Muscle layer of duodenum (tissue), 2 donors: ENCODE measurements at regions not wholly inside any gene's neighbourhood (a gene's known extent, or its start where the extent isn't known, plus 50 kb on each side); places are given as distances from the start of the nearest gene placed in this dataset.
"Not testable (repeated sequence)": the region's sequence is repeated elsewhere in the genome, so short reads cannot be mapped to it uniquely, and the experiment has no call there.

ENCODE experiments used
- H3K27ac ChIP-seq: one replicate; pipeline ENCODE4 v1.7.0; 2013; ENCODE audit warnings: mild to moderate bottlenecking, low read length
- H3K27me3 ChIP-seq: one replicate; pipeline ENCODE4 v1.7.0; 2013; ENCODE audit warnings: low read depth, mild to moderate bottlenecking, control low read depth, low read length
- H3K36me3 ChIP-seq, 2 donors: one replicate each; pipeline ENCODE4 v1.7.0; 2013; ENCODE audit warnings: low read length in 2 of 2, control low read depth in 1 of 2, mild to moderate bottlenecking in 1 of 2; ENCODE audit not compliant: insufficient read depth in 2 of 2, control insufficient read depth in 1 of 2
- H3K4me1 ChIP-seq, 2 donors: one replicate each; pipeline ENCODE4 v1.7.0; 2013; ENCODE audit warnings: low read length in 2 of 2, mild to moderate bottlenecking in 2 of 2, control low read depth in 1 of 2, moderate library complexity in 1 of 2; ENCODE audit not compliant: insufficient read depth in 2 of 2, control insufficient read depth in 1 of 2
- H3K4me3 ChIP-seq, 2 donors: one replicate each; pipeline ENCODE4 v1.7.0; 2013; ENCODE audit warnings: low read length in 2 of 2, low read depth in 1 of 2, mild to moderate bottlenecking in 1 of 2
- H3K9me3 ChIP-seq, 2 donors: one replicate each; pipeline ENCODE4 v1.7.0; 2013; ENCODE audit warnings: low read length in 2 of 2, control low read depth in 1 of 2, mild to moderate bottlenecking in 1 of 2; ENCODE audit not compliant: control insufficient read depth in 1 of 2
- donor health status: healthy.

- Histone ChIP-seq H3K36me3 (no peaks in the 10 kb centered on the region), H3K4me1 (peaks cover 4 to 29% of the 10 kb centered on the region in 2 donors), H3K27ac (no peak overlapping the region), H3K27me3 (no peaks in the 10 kb centered on the region), H3K4me3 (no peak overlapping the region), H3K9me3 (no peaks in the 10 kb centered on the region)
These were observed 158.4 kb upstream of the NRP1 start for GRCh38 chr10:33492701-33493345.

GRCh38 chr10:33489501-33490176 lies 155.2 kb upstream of the NRP1 start:
- Histone ChIP-seq H3K36me3 (no peaks in the 10 kb centered on the region), H3K4me1 (peaks cover 4 to 40% of the 10 kb centered on the region in 2 donors), H3K4me3 (no peak overlapping the region), H3K27ac (no peak overlapping the region), H3K27me3 (no peaks in the 10 kb centered on the region), H3K9me3 (no peaks in the 10 kb centered on the region)

- H3K4me3 ChIP-seq: peak overlapping the region; percentile 29 to 34
- H3K9me3 ChIP-seq: no peaks in the 10 kb centered on the region
- H3K36me3 ChIP-seq: no peaks in the 10 kb centered on the region
- no peak overlapping the region for H3K27ac ChIP-seq
- H3K4me1 ChIP-seq: peaks cover 4 to 45% of the 10 kb centered on the region in 2 donors
- no peaks in the 10 kb centered on the region for H3K27me3 ChIP-seq
These were observed 152.7 kb upstream of the NRP1 start for GRCh38 chr10:33487014-33487776.

- H3K9me3 ChIP-seq: no peaks in the 10 kb centered on the region
- H3K27me3 ChIP-seq: no peaks in the 10 kb centered on the region
- no peak overlapping the region for H3K27ac ChIP-seq
- H3K4me1 ChIP-seq: peaks cover 4 to 41% of the 10 kb centered on the region in 2 donors
- no peak overlapping the region for H3K4me3 ChIP-seq
- H3K36me3 ChIP-seq: no peaks in the 10 kb centered on the region
These were observed 150.8 kb upstream of the NRP1 start for GRCh38 chr10:33485276-33485675.

GRCh38 chr10:33484787-33485186 lies 150.3 kb upstream of the NRP1 start:
- Histone ChIP-seq H3K4me1 (peaks cover 3 to 37% of the 10 kb centered on the region in 2 donors), H3K4me3 (no peak overlapping the region), H3K36me3 (no peaks in the 10 kb centered on the region), H3K27me3 (no peaks in the 10 kb centered on the region), H3K9me3 (no peaks in the 10 kb centered on the region), H3K27ac (no peak overlapping the region)

GRCh38 chr10:33483816-33484190 lies 149.3 kb upstream of the NRP1 start:
- Histone ChIP-seq H3K36me3 (no peaks in the 10 kb centered on the region), H3K4me1 (peaks cover 0 to 37% of the 10 kb centered on the region in 2 donors), H3K27ac (no peak overlapping the region), H3K4me3 (no peak overlapping the region), H3K9me3 (no peaks in the 10 kb centered on the region), H3K27me3 (no peaks in the 10 kb centered on the region)

- Histone ChIP-seq H3K27ac (no peak overlapping the region), H3K36me3 (no peaks in the 10 kb centered on the region), H3K4me1 (peaks cover 0 to 37% of the 10 kb centered on the region in 2 donors), H3K9me3 (no peaks in the 10 kb centered on the region), H3K27me3 (no peaks in the 10 kb centered on the region), H3K4me3 (no peak overlapping the region)
These were observed 148.8 kb upstream of the NRP1 start for GRCh38 chr10:33483124-33483815.

GRCh38 chr10:33482486-33482885 lies 148.0 kb upstream of the NRP1 start:
- Histone ChIP-seq H3K4me3 (no peak overlapping the region), H3K27me3 (no peaks in the 10 kb centered on the region), H3K36me3 (no peaks in the 10 kb centered on the region), H3K4me1 (peaks cover 0 to 37% of the 10 kb centered on the region in 2 donors), H3K27ac (no peak overlapping the region), H3K9me3 (no peaks in the 10 kb centered on the region)

- no peaks in the 10 kb centered on the region for H3K27me3 ChIP-seq
- no peaks in the 10 kb centered on the region for H3K36me3 ChIP-seq
- H3K27ac ChIP-seq: no peak overlapping the region
- H3K4me1 ChIP-seq: peaks cover 0 to 28% of the 10 kb centered on the region in 2 donors
- no peak overlapping the region for H3K4me3 ChIP-seq
- H3K9me3 ChIP-seq: no peaks in the 10 kb centered on the region
These were observed 146.7 kb upstream of the NRP1 start for GRCh38 chr10:33481184-33481583.

- not testable (repeated sequence) for H3K4me3 ChIP-seq, H3K27me3 ChIP-seq, H3K27ac ChIP-seq, H3K9me3 ChIP-seq, H3K36me3 ChIP-seq
- peaks cover 0 to 26% of the 10 kb centered on the region in 2 donors for H3K4me1 ChIP-seq
These were observed 145.9 kb upstream of the NRP1 start for GRCh38 chr10:33480417-33480816.

GRCh38 chr10:33478675-33479125 lies 144.2 kb upstream of the NRP1 start:
- peaks cover 0 to 17% of the 10 kb centered on the region in 2 donors for H3K4me1 ChIP-seq
- no peak overlapping the region for H3K27ac ChIP-seq
- H3K27me3 ChIP-seq: no peaks in the 10 kb centered on the region
- H3K36me3 ChIP-seq: no peaks in the 10 kb centered on the region
- H3K9me3 ChIP-seq: no peaks in the 10 kb centered on the region
- H3K4me3 ChIP-seq: no peak overlapping the region
